Body of pancreas (tissue), 4 donors: ENCODE measurements at regions not wholly inside any gene's neighbourhood (a gene's known extent, or its start where the extent isn't known, plus 50 kb on each side); places are given as distances from the start of the nearest gene placed in this dataset.

ENCODE experiments used
- CTCF ChIP-seq, 7 experiments: fragments of 450-650 bp in 4 of 7; fragments of 200-600 bp in 3 of 7; sonication (generic) in 3 of 7; IDR thresholded peaks; one replicate each; pipeline ENCODE4 v1.5.1; 2016 to 2019; ENCODE audit warnings: antibody characterized with exemption in 7 of 7
- POLR2A ChIP-seq, 3 donors: fragments of 450-650 bp; IDR thresholded peaks; one replicate each; pipeline ENCODE4 v1.6.1; 2016; ENCODE audit warnings: antibody characterized with exemption in 3 of 3, mild to moderate bottlenecking in 2 of 3

GRCh38 chr5:3825531-3826451 lies 230.2 kb downstream of the IRX1 start:
- TF ChIP-seq CTCF (IDR thresholded peaks at IDR 0.05), result no peak
- no peak for TF ChIP-seq POLR2A (IDR thresholded peaks at IDR 0.05)
